ENCODE measurements at regions not wholly inside any gene's neighbourhood (a gene's known extent, or its start where the extent isn't known, plus 50 kb on each side); places are given as distances from the start of the nearest gene placed in this dataset.

DNA sequence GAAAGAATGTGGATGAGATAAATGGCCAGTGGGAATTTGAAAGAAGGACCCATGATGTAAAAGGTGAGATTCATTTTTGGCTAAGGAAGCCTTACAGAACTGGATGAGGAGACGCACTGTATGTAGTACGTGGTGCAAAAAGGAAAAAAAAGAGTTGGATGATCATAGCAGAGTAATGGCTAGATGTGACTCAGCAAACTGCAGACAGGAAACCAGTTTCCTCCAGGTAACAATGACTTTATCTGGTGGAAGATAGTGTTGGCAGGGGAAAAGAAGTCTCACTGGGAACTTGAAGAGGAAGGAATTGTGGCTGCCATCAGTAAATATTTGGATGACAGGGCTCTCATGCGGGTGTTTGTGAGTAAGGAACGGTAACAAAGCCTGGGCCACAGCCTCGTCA lies 243.2 kb downstream of the CPE start:
- no peaks in the 10 kb centered on the region for H3K4me1 Mint-ChIP-seq

DNA sequence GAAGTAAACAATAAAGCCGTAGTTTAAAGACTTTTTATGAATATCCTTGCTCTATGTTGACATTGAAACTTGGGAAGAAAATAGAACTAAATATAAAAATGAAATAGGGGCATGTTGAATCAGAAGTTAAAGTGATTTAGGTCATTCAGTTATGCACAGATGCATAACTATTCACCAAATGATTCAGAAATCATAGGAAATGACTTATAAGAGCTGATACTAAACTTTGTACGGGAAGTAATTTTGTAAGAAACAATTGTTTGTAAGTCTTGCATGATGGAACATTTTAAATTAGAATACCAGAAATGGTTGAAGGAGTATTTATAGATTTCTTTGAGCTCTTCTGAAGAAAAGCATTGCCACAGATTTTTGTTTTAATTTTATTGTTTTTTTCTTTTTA lies 246.5 kb downstream of the CPE start:
- Histone ChIP-seq H4K20me1 (ENCODE audit: low read depth) (no peaks in the 10 kb centered on the region), H3F3A (ENCODE audit: low read depth) (no peaks in the 10 kb centered on the region), H3K4me1 (no peaks in the 10 kb centered on the region), H3K79me2 (ENCODE audit: low read depth) (no peaks in the 10 kb centered on the region), H3K4me3 (no peak overlapping the region), H2AFZ (replicated peaks) (no peak overlapping the region), H3K9me3 (ENCODE audit: low read depth) (no peaks in the 10 kb centered on the region), H3K9ac (no peak overlapping the region), H3K27me3 (no peaks in the 10 kb centered on the region), H3K27ac (no peak overlapping the region), H3K4me2 (no peak overlapping the region), H3K36me3 (no peaks in the 10 kb centered on the region)
- no peak overlapping the region for H3K27ac Mint-ChIP-seq
- TF ChIP-seq EZH2phosphoT487 (IDR thresholded peaks at IDR 0.05) = no peak
- H3K9me3 Mint-ChIP-seq = peaks cover 3% of the 10 kb centered on the region
- no peaks in the 10 kb centered on the region for H3K27me3 Mint-ChIP-seq (ENCODE audit: insufficient read depth, low read depth)
- DNase-seq (ENCODE audit: low spot score) = no peak
- no peak overlapping the region for H3K4me3 Mint-ChIP-seq
- H3K36me3 Mint-ChIP-seq = no peaks in the 10 kb centered on the region
- no peaks in the 10 kb centered on the region for H3K4me1 Mint-ChIP-seq

More for the DNA sequence above, 243.2 kb downstream of the CPE start:
- no peaks in the 10 kb centered on the region for H4K20me1 ChIP-seq (ENCODE audit: low read depth)
- peak overlapping the region; percentile 52 for H3K27ac Mint-ChIP-seq
- no peaks in the 10 kb centered on the region for H3K36me3 ChIP-seq
- H3K27me3 Mint-ChIP-seq (ENCODE audit: insufficient read depth, low read depth) = no peaks in the 10 kb centered on the region
- no peak for DNase-seq (ENCODE audit: low spot score)
- peaks cover 31% of the 10 kb centered on the region for H3K9me3 Mint-ChIP-seq
- H3K27ac ChIP-seq = no peak overlapping the region
- H3K4me3 ChIP-seq = no peak overlapping the region
- no peak overlapping the region for H2AFZ ChIP-seq (replicated peaks)
- no peaks in the 10 kb centered on the region for H3K27me3 ChIP-seq
- no peak for TF ChIP-seq EZH2phosphoT487 (IDR thresholded peaks at IDR 0.05)
- TF ChIP-seq, protein P1, sequence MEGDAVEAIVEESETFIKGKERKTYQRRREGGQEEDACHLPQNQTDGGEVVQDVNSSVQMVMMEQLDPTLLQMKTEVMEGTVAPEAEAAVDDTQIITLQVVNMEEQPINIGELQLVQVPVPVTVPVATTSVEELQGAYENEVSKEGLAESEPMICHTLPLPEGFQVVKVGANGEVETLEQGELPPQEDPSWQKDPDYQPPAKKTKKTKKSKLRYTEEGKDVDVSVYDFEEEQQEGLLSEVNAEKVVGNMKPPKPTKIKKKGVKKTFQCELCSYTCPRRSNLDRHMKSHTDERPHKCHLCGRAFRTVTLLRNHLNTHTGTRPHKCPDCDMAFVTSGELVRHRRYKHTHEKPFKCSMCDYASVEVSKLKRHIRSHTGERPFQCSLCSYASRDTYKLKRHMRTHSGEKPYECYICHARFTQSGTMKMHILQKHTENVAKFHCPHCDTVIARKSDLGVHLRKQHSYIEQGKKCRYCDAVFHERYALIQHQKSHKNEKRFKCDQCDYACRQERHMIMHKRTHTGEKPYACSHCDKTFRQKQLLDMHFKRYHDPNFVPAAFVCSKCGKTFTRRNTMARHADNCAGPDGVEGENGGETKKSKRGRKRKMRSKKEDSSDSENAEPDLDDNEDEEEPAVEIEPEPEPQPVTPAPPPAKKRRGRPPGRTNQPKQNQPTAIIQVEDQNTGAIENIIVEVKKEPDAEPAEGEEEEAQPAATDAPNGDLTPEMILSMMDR (IDR thresholded peaks at IDR 0.05) = no peak
- no peak for TF ChIP-seq EZH2 (IDR thresholded peaks at IDR 0.05)
- H3K4me3 Mint-ChIP-seq = no peak overlapping the region
- no peak overlapping the region for H3K9ac ChIP-seq
- H3K9me3 ChIP-seq (ENCODE audit: low read depth) = no peaks in the 10 kb centered on the region
- no peak overlapping the region for H3K4me2 ChIP-seq
- H3K4me1 ChIP-seq = no peaks in the 10 kb centered on the region
- H3K79me2 ChIP-seq (ENCODE audit: low read depth) = no peaks in the 10 kb centered on the region
- no peaks in the 10 kb centered on the region for H3K36me3 Mint-ChIP-seq
- H3F3A ChIP-seq (ENCODE audit: low read depth) = no peaks in the 10 kb centered on the region

DNA sequence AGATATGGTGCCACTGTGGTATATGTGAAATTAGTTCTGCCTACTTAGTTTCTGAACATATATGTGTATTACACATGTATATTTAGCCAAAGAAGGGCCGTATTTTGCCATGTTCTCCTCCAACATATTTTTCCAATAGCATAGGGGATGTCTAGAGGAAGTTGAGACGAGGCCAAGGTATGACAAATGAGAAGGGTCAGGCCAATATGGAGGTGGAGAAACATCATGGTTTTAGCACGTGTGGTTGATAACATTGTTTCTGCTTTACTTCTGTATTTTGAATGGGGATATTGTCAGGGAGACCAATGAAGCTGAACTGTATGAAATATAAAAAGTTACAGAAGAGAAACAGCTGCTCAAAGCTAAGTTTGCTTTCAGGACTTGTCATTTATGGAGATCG lies 246.7 kb upstream of the TLL1 start:
- Mint-ChIP-seq H3K9me3 (peaks cover 3% of the 10 kb centered on the region), H3K27ac (no peak overlapping the region), H3K36me3 (no peaks in the 10 kb centered on the region), H3K4me1 (peaks cover 4% of the 10 kb centered on the region), H3K27me3 (ENCODE audit: insufficient read depth, low read depth) (no peaks in the 10 kb centered on the region), H3K4me3 (no peak overlapping the region)
- H3K79me2 ChIP-seq (ENCODE audit: low read depth) = no peaks in the 10 kb centered on the region
- H3K27me3 ChIP-seq = no peaks in the 10 kb centered on the region
- H3K36me3 ChIP-seq = no peaks in the 10 kb centered on the region
- no peaks in the 10 kb centered on the region for H3K4me1 ChIP-seq
- no peak overlapping the region for H3K9ac ChIP-seq
- H3K4me3 ChIP-seq = no peak overlapping the region
- H2AFZ ChIP-seq (replicated peaks) = no peak overlapping the region
- no peaks in the 10 kb centered on the region for H3F3A ChIP-seq (ENCODE audit: low read depth)
- no peaks in the 10 kb centered on the region for H4K20me1 ChIP-seq (ENCODE audit: low read depth)
- H3K9me3 ChIP-seq (ENCODE audit: low read depth) = no peaks in the 10 kb centered on the region
- H3K4me2 ChIP-seq = no peak overlapping the region
- H3K27ac ChIP-seq = no peak overlapping the region
- no peak for DNase-seq (ENCODE audit: low spot score)
- TF ChIP-seq EZH2 (IDR thresholded peaks at IDR 0.05) (no peak), EZH2phosphoT487 (IDR thresholded peaks at IDR 0.05) (no peak)
- TF ChIP-seq, protein P1 (IDR thresholded peaks at IDR 0.05) = no peak

DNA sequence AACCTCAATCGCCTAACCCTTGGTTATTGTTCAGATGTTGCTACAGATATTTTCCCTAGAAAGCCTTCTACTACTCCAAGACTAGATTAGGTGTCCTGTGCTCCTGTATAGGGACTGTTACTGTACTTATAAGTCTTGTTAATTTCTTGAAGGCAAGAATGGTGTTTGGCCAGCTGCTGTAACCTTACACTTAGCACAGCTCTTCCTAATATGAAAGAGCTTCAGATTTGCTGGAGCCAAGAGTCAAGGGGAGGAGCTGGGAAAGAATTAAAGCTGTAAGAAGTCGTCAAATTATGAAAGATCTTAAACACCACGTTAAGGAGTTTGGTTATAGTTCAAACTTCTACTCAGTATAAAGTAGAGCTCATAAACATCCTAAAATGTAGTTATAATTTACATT lies 245.9 kb upstream of the TLL1 start:
- no peaks in the 10 kb centered on the region for H4K20me1 ChIP-seq (ENCODE audit: low read depth)
- no peak overlapping the region for H3K9ac ChIP-seq
- no peaks in the 10 kb centered on the region for H3F3A ChIP-seq (ENCODE audit: low read depth)
- no peaks in the 10 kb centered on the region for H3K36me3 ChIP-seq
- no peaks in the 10 kb centered on the region for H3K79me2 ChIP-seq (ENCODE audit: low read depth)
- DNase-seq (ENCODE audit: low spot score) = no peak
- H3K9me3 ChIP-seq (ENCODE audit: low read depth) = no peaks in the 10 kb centered on the region
- peaks cover 3% of the 10 kb centered on the region for H3K9me3 Mint-ChIP-seq
- H3K4me2 ChIP-seq = no peak overlapping the region
- H3K4me3 ChIP-seq = no peak overlapping the region
- H3K4me1 Mint-ChIP-seq = peaks cover 12% of the 10 kb centered on the region
- no peaks in the 10 kb centered on the region for H3K27me3 Mint-ChIP-seq (ENCODE audit: insufficient read depth, low read depth)
- no peak for TF ChIP-seq EZH2phosphoT487 (IDR thresholded peaks at IDR 0.05)
- TF ChIP-seq EZH2 (IDR thresholded peaks at IDR 0.05) = no peak
- TF ChIP-seq, protein P1 (IDR thresholded peaks at IDR 0.05) = no peak
- no peak overlapping the region for H3K27ac Mint-ChIP-seq
- H3K36me3 Mint-ChIP-seq = no peaks in the 10 kb centered on the region
- no peak overlapping the region for H2AFZ ChIP-seq (replicated peaks)
- no peak overlapping the region for H3K4me3 Mint-ChIP-seq
- no peaks in the 10 kb centered on the region for H3K27me3 ChIP-seq
- no peaks in the 10 kb centered on the region for H3K4me1 ChIP-seq
- H3K27ac ChIP-seq = no peak overlapping the region
